GM18858 (cell line): ENCODE measurements at regions not wholly inside any gene's neighbourhood (a gene's known extent, or its start where the extent isn't known, plus 50 kb on each side); places are given as distances from the start of the nearest gene placed in this dataset.
"Not testable (repeated sequence)": the region's sequence is repeated elsewhere in the genome, so short reads cannot be mapped to it uniquely, and the experiment has no call there.

Source experiments
- ATAC-seq: cut with Tn5 transposase; IDR thresholded peaks from one replicate; pipeline ENCODE4 v1.9.1; 2021; ENCODE audit not compliant: unreplicated experiment

DNA sequence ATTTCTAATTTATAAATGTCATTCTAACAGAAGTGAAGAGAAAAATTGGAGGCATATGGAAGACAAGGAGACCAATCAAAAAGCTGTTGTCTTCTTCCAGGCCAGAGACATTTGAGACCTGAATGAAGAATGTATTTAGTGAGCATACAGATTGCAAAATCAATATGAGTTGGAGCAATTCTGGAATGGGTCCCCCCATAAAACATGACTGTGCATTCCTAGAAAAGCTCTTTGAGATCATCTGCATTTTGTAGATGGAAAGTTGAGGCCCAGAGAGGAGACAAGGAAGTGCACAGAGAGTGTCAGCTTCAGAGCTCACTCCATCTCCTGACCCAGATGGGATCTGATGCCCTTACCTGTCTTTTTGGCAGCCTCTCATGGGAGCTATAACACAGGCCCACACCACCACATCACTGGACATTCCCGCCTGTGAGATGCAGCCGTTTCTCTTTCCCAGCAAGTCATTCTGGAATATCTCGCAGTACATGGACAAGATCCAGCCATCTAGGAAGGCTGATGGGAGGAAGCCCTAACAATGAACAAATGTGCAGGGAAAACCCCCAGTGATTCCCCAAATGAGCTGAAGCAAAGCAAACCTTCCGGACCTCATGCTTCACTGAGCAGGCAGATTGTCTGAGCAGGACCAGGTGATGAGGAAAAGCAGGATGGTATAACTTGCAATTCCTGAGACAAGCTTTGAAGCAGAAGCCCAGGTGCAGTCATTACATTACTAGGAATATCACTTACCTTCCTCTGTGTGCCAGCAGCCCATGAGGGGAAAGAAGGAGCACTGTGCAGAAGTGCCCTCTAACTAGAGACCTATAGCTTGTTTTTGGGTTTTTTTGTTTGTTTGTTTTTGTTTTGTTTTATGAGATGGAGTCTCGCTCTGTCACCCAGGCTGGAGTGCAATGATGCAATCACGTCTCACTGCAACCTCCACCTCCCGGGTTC lies 445.6 kb downstream of the PLPP3 start:
- ATAC-seq = no peak

GRCh38 chr1:56132520-56132919 lies 446.8 kb downstream of the PLPP3 start:
- no peak for ATAC-seq

GRCh38 chr1:56129837-56130236 lies 449.5 kb downstream of the PLPP3 start:
- no peak for ATAC-seq

- no peak for ATAC-seq
These were observed 454.0 kb downstream of the PLPP3 start for GRCh38 chr1:56125316-56125715.

GRCh38 chr1:56123826-56124225 lies 455.5 kb downstream of the PLPP3 start:
- ATAC-seq = no peak

DNA sequence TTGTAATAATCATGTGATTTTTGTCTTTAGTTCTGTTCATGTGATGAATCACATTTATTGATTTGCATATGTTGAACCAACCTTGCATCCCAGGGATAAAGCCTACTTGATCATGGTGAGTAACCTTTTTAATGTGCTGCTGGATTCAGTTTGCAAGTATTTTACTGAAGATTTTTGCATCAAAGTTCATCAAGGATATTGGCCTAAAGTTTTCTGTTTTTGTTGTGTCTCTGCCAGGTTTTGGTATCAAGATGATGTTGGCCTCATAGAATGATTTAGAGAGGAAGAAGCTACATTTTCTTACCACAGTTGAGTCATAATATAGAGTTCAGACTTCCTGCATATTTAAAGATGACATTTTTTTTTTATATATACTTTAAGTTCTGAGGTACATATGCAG lies 455.9 kb downstream of the PLPP3 start:
- ATAC-seq = no peak

- no peak for ATAC-seq
These were observed 459.3 kb downstream of the PLPP3 start for GRCh38 chr1:56120021-56120420.

- ATAC-seq = not testable (repeated sequence)
These were observed 460.7 kb downstream of the PLPP3 start for GRCh38 chr1:56118676-56119075.

- ATAC-seq = no peak
These were observed 463.7 kb downstream of the PLPP3 start for GRCh38 chr1:56115701-56116100.

- ATAC-seq = no peak
These were observed 465.7 kb downstream of the PLPP3 start for GRCh38 chr1:56113679-56114078.

DNA sequence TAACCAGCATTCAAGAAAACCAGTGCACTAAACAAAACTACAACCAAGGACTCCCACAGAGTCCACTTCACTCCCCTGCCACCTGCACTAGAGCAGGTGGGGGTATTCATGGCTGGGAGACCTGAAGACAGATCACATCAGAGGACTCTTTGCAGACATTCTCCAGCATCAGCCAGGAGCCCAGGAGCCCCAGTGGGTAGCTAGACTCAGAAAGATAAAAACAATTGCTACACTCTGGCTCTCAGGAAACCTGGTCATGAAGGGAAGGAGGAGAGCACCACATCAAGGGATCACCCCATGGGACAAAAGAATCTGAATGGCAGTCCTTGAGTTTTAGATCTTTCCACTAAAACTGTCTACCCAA lies 472.1 kb downstream of the PLPP3 start:
- ATAC-seq = no peak

GRCh38 chr1:56106531-56107274 lies 472.7 kb downstream of the PLPP3 start:
- ATAC-seq = no peak

GRCh38 chr1:56105397-56105796 lies 474.0 kb downstream of the PLPP3 start:
- no peak for ATAC-seq

DNA sequence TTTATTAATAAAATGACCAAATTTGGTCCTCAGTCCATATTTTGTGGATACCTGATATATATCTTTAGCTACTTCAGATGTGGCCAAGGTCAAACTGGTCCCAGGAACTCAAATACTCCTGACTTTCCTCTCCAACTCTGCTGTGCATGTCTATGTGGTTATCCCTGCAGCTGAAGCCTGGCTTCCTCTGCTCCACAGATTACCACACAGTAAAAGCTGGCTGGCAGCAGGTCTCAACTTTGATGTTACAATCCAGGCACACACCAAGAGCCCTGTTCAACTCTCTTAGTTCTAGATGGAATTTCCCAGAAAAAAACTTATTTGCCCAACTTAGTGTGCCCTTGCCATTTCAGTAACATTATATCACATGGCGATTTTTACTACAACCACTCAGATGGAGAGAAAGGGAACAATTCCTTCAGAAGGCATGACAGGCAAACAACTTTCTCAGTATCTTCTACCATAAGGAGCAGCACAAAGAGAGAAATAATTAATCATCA lies 479.5 kb downstream of the PLPP3 start:
- no peak for ATAC-seq

DNA sequence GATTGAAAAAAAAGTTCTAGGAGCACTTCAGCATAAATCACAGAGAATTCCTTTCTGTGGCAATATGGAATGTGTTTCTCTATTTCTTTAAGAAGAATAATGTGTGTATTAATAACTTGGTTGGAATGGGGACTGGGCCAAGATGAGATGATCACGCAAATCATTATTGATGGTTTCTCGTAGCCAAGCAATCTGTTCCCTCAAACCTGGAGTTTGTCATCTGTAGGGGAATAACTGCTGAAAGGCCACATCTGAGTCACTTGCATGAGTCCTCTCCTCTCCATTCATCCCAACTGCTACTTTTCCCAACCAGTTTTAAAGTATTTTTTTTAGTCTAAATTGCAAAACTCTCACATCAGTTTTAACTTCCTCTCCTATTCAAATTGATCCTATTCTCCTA lies 480.4 kb downstream of the PLPP3 start:
- ATAC-seq = no peak

GRCh38 chr1:56097713-56098112 lies 481.6 kb downstream of the PLPP3 start:
- no peak for ATAC-seq

GRCh38 chr1:56095696-56096665 lies 483.4 kb downstream of the PLPP3 start:
- no peak for ATAC-seq

GRCh38 chr1:56094168-56094567 lies 485.2 kb downstream of the PLPP3 start:
- ATAC-seq = no peak

GRCh38 chr1:56092684-56093570 lies 486.4 kb downstream of the PLPP3 start:
- ATAC-seq = no peak

DNA sequence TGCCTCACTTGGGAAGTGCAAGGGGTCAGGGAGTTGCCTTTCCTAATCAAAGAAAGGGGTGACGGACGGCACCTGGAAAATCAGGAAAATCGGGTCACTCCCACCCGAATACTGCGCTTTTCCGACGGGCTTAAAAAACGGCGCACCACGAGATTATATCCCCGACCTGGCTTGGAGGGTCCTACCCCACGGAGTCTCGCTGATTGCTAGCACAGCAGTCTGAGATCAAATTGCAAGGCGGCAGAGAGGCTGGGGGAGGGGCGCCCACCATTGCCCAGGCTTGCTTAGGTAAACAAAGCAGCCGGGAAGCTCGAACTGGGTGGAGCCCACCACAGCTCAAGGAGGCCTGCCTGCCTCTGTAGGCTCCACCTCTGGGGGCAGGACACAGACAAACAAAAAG lies 489.5 kb downstream of the PLPP3 start:
- ATAC-seq = not testable (repeated sequence)
